ENCODE measurements at regions not wholly inside any gene's neighbourhood (a gene's known extent, or its start where the extent isn't known, plus 50 kb on each side); places are given as distances from the start of the nearest gene placed in this dataset.
"Not testable (repeated sequence)": the region's sequence is repeated elsewhere in the genome, so short reads cannot be mapped to it uniquely, and the experiment has no call there.

- Histone ChIP-seq H3K27me3 (no peaks in the 10 kb centered on the region), H3K9me3 (no peaks in the 10 kb centered on the region), H3K36me3 (ENCODE audit: low read depth, missing control alignments) (no peaks in the 10 kb centered on the region), H3K27ac (no peak overlapping the region), H3K4me3 (no peak overlapping the region), H3K4me1 (no peaks in the 10 kb centered on the region)
- intact Hi-C loops (cut with DNase I; ENCODE audit: low total_unique reads) = no loop called here
- WGBS, 2 donors = 76 to 83% methylated on average over 2 of the region's 2 CpGs
- no peak for DNase-seq
- TF ChIP-seq POLR2A (IDR thresholded peaks at IDR 0.05) = no peak
- TF ChIP-seq, protein P1, sequence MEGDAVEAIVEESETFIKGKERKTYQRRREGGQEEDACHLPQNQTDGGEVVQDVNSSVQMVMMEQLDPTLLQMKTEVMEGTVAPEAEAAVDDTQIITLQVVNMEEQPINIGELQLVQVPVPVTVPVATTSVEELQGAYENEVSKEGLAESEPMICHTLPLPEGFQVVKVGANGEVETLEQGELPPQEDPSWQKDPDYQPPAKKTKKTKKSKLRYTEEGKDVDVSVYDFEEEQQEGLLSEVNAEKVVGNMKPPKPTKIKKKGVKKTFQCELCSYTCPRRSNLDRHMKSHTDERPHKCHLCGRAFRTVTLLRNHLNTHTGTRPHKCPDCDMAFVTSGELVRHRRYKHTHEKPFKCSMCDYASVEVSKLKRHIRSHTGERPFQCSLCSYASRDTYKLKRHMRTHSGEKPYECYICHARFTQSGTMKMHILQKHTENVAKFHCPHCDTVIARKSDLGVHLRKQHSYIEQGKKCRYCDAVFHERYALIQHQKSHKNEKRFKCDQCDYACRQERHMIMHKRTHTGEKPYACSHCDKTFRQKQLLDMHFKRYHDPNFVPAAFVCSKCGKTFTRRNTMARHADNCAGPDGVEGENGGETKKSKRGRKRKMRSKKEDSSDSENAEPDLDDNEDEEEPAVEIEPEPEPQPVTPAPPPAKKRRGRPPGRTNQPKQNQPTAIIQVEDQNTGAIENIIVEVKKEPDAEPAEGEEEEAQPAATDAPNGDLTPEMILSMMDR (IDR thresholded peaks at IDR 0.05) = no peak
These were observed 1144.5 kb downstream of the HACE1 start for GRCh38 chr6:103715269-103715668.

DNA sequence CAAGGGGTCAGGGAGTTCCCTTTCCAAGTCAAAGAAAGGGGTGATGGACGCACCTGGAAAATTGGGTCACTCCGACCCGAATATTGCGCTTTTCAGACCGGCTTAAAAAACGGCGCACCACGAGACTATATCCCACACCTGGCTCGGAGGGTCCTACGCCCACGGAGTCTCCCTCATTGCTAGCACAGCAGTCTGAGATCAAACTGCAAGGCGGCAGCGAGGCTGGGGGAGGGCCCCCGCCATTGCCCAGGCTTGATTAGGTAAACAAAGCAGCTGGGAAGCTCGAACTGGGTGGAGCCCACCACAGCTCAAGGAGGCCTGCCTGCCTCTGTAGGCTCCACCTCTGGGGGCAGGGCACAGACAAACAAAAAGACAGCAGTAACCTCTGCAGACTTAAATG, 1150.5 kb downstream of the HACE1 start:
- H3K9me3 ChIP-seq; DNase-seq; H3K4me1 ChIP-seq; H3K27me3 ChIP-seq; H3K27ac ChIP-seq; intact Hi-C loops (cut with DNase I; ENCODE audit: low total_unique reads); H3K36me3 ChIP-seq (ENCODE audit: low read depth, missing control alignments); H3K4me3 ChIP-seq: not testable (repeated sequence)
- 70 to 83% methylated on average over 13 to 15 of the region's 15 CpGs for WGBS, 2 donors

DNA sequence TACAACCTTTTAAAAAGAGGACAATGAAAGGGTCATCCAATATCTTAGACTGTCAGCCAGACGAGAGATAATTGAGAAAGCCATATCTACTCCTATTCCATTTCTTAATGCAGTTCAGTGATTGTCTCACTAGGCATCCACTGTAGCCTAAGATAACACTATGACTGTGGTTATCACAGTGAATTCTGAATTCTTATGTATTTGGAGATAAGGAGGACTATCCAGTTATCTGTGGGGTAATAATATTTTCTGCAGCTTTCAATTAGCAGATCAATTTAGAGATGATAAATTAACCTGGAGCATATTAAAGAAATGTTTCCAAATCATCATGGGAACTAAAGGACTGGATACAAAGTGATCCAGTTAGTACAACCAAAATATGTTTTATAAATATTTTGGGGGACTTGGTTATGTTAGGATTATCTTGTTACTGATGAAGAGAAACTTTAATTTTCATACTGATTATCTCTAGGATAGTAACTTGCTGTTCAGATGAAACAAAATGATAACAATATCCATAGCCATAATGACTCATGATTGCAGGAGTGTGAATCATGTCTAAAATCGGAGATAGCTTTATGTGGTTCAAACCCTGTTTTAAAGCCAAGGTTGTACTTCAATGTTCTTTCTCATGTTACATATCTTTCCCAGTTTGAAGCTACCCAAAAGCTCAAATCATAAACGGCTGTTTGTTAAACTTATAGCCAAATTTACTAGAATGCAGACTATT, 1152.0 kb downstream of the HACE1 start:
- H3K4me1 ChIP-seq = no peaks in the 10 kb centered on the region
- H3K27me3 ChIP-seq = no peaks in the 10 kb centered on the region
- no peak overlapping the region for H3K27ac ChIP-seq
- intact Hi-C loops (cut with DNase I; ENCODE audit: low total_unique reads) = no loop called here
- H3K4me3 ChIP-seq = no peak overlapping the region
- TF ChIP-seq POLR2A (IDR thresholded peaks at IDR 0.05) = no peak
- TF ChIP-seq, protein P1 (IDR thresholded peaks at IDR 0.05) = no peak
- no peaks in the 10 kb centered on the region for H3K9me3 ChIP-seq
- no peak for DNase-seq
- H3K36me3 ChIP-seq (ENCODE audit: low read depth, missing control alignments) = no peaks in the 10 kb centered on the region
- 66 to 74% methylated on average over 3 of the region's 3 CpGs for WGBS, 2 donors

- intact Hi-C loops (cut with DNase I; ENCODE audit: low total_unique reads) = no loop called here
- H3K4me1 ChIP-seq = no peaks in the 10 kb centered on the region
- DNase-seq = no peak
- TF ChIP-seq, protein P1 (IDR thresholded peaks at IDR 0.05) = no peak
- TF ChIP-seq POLR2A (IDR thresholded peaks at IDR 0.05) = no peak
- H3K27me3 ChIP-seq = no peaks in the 10 kb centered on the region
- H3K4me3 ChIP-seq = no peak overlapping the region
- H3K36me3 ChIP-seq (ENCODE audit: low read depth, missing control alignments) = no peaks in the 10 kb centered on the region
- WGBS, 2 donors = 22 to 36% methylated on average over 1 of the region's 1 CpG
- H3K27ac ChIP-seq = no peak overlapping the region
- H3K9me3 ChIP-seq = no peaks in the 10 kb centered on the region
These were observed 1160.0 kb downstream of the HACE1 start for GRCh38 chr6:103699769-103700168.

DNA sequence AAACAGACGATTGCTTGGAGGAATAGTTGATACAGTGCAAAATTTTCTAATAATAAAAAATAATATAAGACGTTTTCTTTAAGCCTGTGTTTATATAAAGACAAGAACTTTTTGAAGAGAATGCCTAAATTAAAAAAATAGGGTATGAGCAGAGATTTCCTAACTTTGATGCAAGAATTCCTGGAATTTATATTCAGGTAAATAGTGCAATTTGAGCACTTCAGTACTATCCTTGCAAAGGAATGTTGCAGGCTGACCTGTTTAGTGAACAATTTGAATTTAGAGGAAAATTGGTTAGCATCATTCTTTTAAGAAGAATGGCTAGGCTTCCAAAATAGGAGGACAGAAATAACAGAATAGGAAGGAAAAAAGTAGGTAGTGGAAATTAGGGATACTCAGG, 1172.3 kb downstream of the HACE1 start:
- Histone ChIP-seq H3K27ac (no peak overlapping the region), H3K27me3 (no peaks in the 10 kb centered on the region), H3K4me3 (no peak overlapping the region), H3K4me1 (no peaks in the 10 kb centered on the region), H3K36me3 (ENCODE audit: low read depth, missing control alignments) (no peaks in the 10 kb centered on the region), H3K9me3 (no peaks in the 10 kb centered on the region)
- intact Hi-C loops (cut with DNase I; ENCODE audit: low total_unique reads) = no loop called here
- 81 to 92% methylated on average over 2 of the region's 2 CpGs for WGBS, 2 donors
- no peak for TF ChIP-seq POLR2A (IDR thresholded peaks at IDR 0.05)
- TF ChIP-seq, protein P1 (IDR thresholded peaks at IDR 0.05) = no peak
- no peak for DNase-seq

Measured in testis (tissue), 2 donors.